WTC11 (cell line): ENCODE measurements at regions not wholly inside any gene's neighbourhood (a gene's known extent, or its start where the extent isn't known, plus 50 kb on each side); places are given as distances from the start of the nearest gene placed in this dataset.

Experiments used
- ATAC-seq: fragments of 200-7000 bp; cut with Tn5 transposase; 2 replicates; pipeline ENCODE4 v1.10.0; 2021; ENCODE audit warnings: mild to moderate bottlenecking, moderate library complexity
- CTCF ChIA-PET: fragments of 300-600 bp; sonication (Branson Sonifier 250); formaldehyde crosslinking; loops from one replicate; lab custom pipeline; 2021; ENCODE audit warnings: antibody characterized with exemption; lab: Charles Lee
- POLR2A ChIA-PET: fragments of 350-600 bp; sonication (Branson Sonifier 250); formaldehyde crosslinking; loops from one replicate; lab custom pipeline; 2021; ENCODE audit warnings: antibody characterized with exemption; lab: Charles Lee
- DNase-seq: peaks from one replicate; pipeline ENCODE4 v3.0.0; 2021; ENCODE audit warnings: low spot score
- H3K27ac Mint-ChIP-seq: 2 replicates; pipeline ENCODE4 v1.8.0; 2021; ENCODE audit warnings: mixed read lengths
- H3K27me3 Mint-ChIP-seq: 2 replicates; pipeline ENCODE4 v1.8.0; 2021; ENCODE audit warnings: low read depth, mild to moderate bottlenecking, moderate library complexity, mixed read lengths
- H3K36me3 Mint-ChIP-seq: 2 replicates; pipeline ENCODE4 v1.8.0; 2021; ENCODE audit warnings: mixed read lengths
- H3K4me1 Mint-ChIP-seq: 2 replicates; pipeline ENCODE4 v1.8.0; 2022; ENCODE audit warnings: mixed read lengths
- H3K4me3 Mint-ChIP-seq: 2 replicates; pipeline ENCODE4 v1.8.0; 2021; ENCODE audit warnings: mild to moderate bottlenecking, moderate library complexity, mixed read lengths
- H3K9me3 Mint-ChIP-seq: 2 replicates; pipeline ENCODE4 v1.8.0; 2021; ENCODE audit warnings: mixed read lengths
- ARID4B ChIP-seq: sonication (generic); formaldehyde crosslinking; IDR thresholded peaks from 2 replicates; pipeline ENCODE4 v1.8.0; 2023; ENCODE audit warnings: missing genetic modification reagents, mild to moderate bottlenecking, borderline replicate concordance
- ATF1 ChIP-seq: sonication (generic); formaldehyde crosslinking; IDR thresholded peaks from 2 replicates; pipeline ENCODE4 v1.8.1; 2023; ENCODE audit warnings: mild to moderate bottlenecking, moderate library complexity, missing genetic modification reagents
- ATF6 ChIP-seq: sonication (generic); formaldehyde crosslinking; IDR thresholded peaks from 2 replicates; pipeline ENCODE4 v1.8.1; 2023; ENCODE audit warnings: mild to moderate bottlenecking, missing genetic modification reagents
- CTCF ChIP-seq: fragments of 200-600 bp; IDR thresholded peaks from 2 replicates; pipeline ENCODE4 v1.8.0; 2022; ENCODE audit warnings: antibody characterized with exemption
- E2F5 ChIP-seq: sonication (generic); formaldehyde crosslinking; IDR thresholded peaks from 2 replicates; pipeline ENCODE4 v1.8.1; 2022; ENCODE audit warnings: mild to moderate bottlenecking, moderate library complexity, missing genetic modification reagents
- FOXJ3 ChIP-seq: sonication (generic); formaldehyde crosslinking; IDR thresholded peaks from 2 replicates; pipeline ENCODE4 v1.9.0; 2021; ENCODE audit warnings: missing genetic modification reagents, mild to moderate bottlenecking, borderline replicate concordance
- FOXP4 ChIP-seq: sonication (generic); formaldehyde crosslinking; IDR thresholded peaks from 2 replicates; pipeline ENCODE4 v1.8.0; 2022; ENCODE audit warnings: mild to moderate bottlenecking, missing genetic modification reagents
- GTF2I ChIP-seq: fragments of 250-450 bp; sonication (Bioruptor Pico); conservative IDR thresholded peaks from 2 replicates; pipeline ENCODE4 v1.4.0; 2021; ENCODE audit warnings: mild to moderate bottlenecking
- HMGXB4 ChIP-seq: sonication (generic); formaldehyde crosslinking; IDR thresholded peaks from 2 replicates; pipeline ENCODE4 v1.8.1; 2023; ENCODE audit warnings: mild to moderate bottlenecking, moderate library complexity, missing genetic modification reagents
- IRF1 ChIP-seq: sonication (generic); formaldehyde crosslinking; IDR thresholded peaks from 2 replicates; pipeline ENCODE4 v1.8.0; 2023; ENCODE audit warnings: missing genetic modification reagents
- MAX ChIP-seq: sonication (generic); formaldehyde crosslinking; IDR thresholded peaks from 2 replicates; pipeline ENCODE4 v1.8.0; 2022; ENCODE audit warnings: mild to moderate bottlenecking, missing genetic modification reagents
- NFYB ChIP-seq: sonication (generic); formaldehyde crosslinking; conservative IDR thresholded peaks from 2 replicates; pipeline ENCODE4 v1.8.0; 2022; ENCODE audit warnings: low read depth, missing genetic modification reagents
- RELA ChIP-seq: sonication (generic); formaldehyde crosslinking; IDR thresholded peaks from 2 replicates; pipeline ENCODE4 v1.8.1; 2022; ENCODE audit warnings: missing genetic modification reagents, mild to moderate bottlenecking, borderline replicate concordance
- SMAD4 ChIP-seq: sonication (generic); formaldehyde crosslinking; IDR thresholded peaks from 2 replicates; pipeline ENCODE4 v1.8.0; 2022; ENCODE audit warnings: mild to moderate bottlenecking, missing genetic modification reagents
- ZNF121 ChIP-seq: sonication (generic); formaldehyde crosslinking; IDR thresholded peaks from 2 replicates; pipeline ENCODE4 v1.8.0; 2023; ENCODE audit warnings: missing genetic modification reagents
- ZNF219 ChIP-seq: sonication (generic); formaldehyde crosslinking; IDR thresholded peaks from 2 replicates; pipeline ENCODE4 v1.8.0; 2023; ENCODE audit warnings: missing genetic modification reagents, mild to moderate bottlenecking, borderline replicate concordance
- ZNF396 ChIP-seq: fragments of 250-450 bp; sonication (Bioruptor Pico); IDR thresholded peaks from 2 replicates; pipeline ENCODE4 v1.8.0; 2021; ENCODE audit warnings: mild to moderate bottlenecking, moderate library complexity, borderline replicate concordance
- ZNF532 ChIP-seq: fragments of 250-450 bp; sonication (Bioruptor Pico); IDR thresholded peaks from 2 replicates; pipeline ENCODE4 v1.9.0; 2021; ENCODE audit warnings: mild to moderate bottlenecking, borderline replicate concordance

GRCh38 chr13:81721400-81721799, 1380.5 kb upstream of the SPRY2 start (continued):
- TF ChIP-seq CTCF (no peak), E2F5 (CRISPR knock-in tag) (no peak), MAX (CRISPR knock-in tag) (no peak), RELA (CRISPR knock-in tag) (no peak), ZNF121 (CRISPR knock-in tag) (no peak), ATF1 (no peak), HMGXB4 (CRISPR knock-in tag) (no peak), SMAD4 (CRISPR knock-in tag) (no peak), ZNF219 (no peak), ATF6 (CRISPR knock-in tag) (no peak), FOXP4 (CRISPR knock-in tag) (no peak), ZNF396 (no peak)

- DNase-seq (no peak), ATAC-seq (no peak)
- H3K9me3 Mint-ChIP-seq: peaks cover 6% of the 10 kb centered on the region
- no peak overlapping the region for H3K27ac Mint-ChIP-seq
- H3K4me1 Mint-ChIP-seq: peaks cover 6% of the 10 kb centered on the region
- ChIA-PET CTCF (interaction anchor here (0.5 kb wide), 1 partner anchor 664 kb away, joined by 3 read pairs; no protein-coding TSS in a partner anchor), POLR2A (no interaction called here)
- H3K36me3 Mint-ChIP-seq: no peaks in the 10 kb centered on the region
- no peaks in the 10 kb centered on the region for H3K27me3 Mint-ChIP-seq
- H3K4me3 Mint-ChIP-seq: no peak overlapping the region
- no peak for TF ChIP-seq ARID4B (CRISPR knock-in tag)
- TF ChIP-seq FOXJ3: no peak
- TF ChIP-seq NFYB (CRISPR knock-in tag): no peak
- no peak for TF ChIP-seq GTF2I (CRISPR knock-in tag)
- no peak for TF ChIP-seq IRF1
- TF ChIP-seq ZNF532 (CRISPR knock-in tag): no peak
Observed at GRCh38 chr13:81714513-81714912, 1373.6 kb upstream of the SPRY2 start.
